ENCODE measurements at regions not wholly inside any gene's neighbourhood (a gene's known extent, or its start where the extent isn't known, plus 50 kb on each side); places are given as distances from the start of the nearest gene placed in this dataset. TPM values are rescaled to one million over a fixed set of nuclear protein-coding genes. Genes with fewer than 3 reads are reported as not detected.

DNA sequence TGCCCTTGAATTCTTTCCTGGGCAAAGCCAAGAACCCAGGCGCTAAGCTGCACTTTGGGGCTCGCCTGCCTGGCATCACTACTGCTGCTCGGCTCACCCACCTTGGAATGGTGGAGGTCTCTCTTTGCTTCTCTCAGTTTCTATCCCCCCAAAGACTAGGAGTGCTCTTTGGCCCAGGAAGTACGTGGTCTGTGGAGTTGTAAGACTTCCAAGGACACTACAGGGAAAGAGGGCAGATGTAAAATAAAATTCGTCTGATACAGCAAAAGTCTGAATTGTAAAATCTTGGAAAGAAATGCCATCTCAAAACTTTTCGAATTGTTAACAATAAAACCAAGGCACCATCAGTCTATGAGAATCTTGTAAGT, 52.5 kb upstream of the MAP1LC3B2 start:
- Histone ChIP-seq H3K36me3 (no peaks in the 10 kb centered on the region), H3K27ac (peak overlapping the region; percentile 21 to 41), H3K4me1 (no peaks in the 10 kb centered on the region), H3K27me3 (no peaks in the 10 kb centered on the region), H3K4me3 (no peak overlapping the region), H3K9me3 (no peaks in the 10 kb centered on the region)
- intact Hi-C loops (cut with DNase I; ENCODE audit: low total_unique reads) = no loop called here
- TF ChIP-seq, protein P1, sequence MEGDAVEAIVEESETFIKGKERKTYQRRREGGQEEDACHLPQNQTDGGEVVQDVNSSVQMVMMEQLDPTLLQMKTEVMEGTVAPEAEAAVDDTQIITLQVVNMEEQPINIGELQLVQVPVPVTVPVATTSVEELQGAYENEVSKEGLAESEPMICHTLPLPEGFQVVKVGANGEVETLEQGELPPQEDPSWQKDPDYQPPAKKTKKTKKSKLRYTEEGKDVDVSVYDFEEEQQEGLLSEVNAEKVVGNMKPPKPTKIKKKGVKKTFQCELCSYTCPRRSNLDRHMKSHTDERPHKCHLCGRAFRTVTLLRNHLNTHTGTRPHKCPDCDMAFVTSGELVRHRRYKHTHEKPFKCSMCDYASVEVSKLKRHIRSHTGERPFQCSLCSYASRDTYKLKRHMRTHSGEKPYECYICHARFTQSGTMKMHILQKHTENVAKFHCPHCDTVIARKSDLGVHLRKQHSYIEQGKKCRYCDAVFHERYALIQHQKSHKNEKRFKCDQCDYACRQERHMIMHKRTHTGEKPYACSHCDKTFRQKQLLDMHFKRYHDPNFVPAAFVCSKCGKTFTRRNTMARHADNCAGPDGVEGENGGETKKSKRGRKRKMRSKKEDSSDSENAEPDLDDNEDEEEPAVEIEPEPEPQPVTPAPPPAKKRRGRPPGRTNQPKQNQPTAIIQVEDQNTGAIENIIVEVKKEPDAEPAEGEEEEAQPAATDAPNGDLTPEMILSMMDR (IDR thresholded peaks at IDR 0.05) = no peak
- TF ChIP-seq POLR2A (IDR thresholded peaks at IDR 0.05) = no peak
- no peak for DNase-seq

DNA sequence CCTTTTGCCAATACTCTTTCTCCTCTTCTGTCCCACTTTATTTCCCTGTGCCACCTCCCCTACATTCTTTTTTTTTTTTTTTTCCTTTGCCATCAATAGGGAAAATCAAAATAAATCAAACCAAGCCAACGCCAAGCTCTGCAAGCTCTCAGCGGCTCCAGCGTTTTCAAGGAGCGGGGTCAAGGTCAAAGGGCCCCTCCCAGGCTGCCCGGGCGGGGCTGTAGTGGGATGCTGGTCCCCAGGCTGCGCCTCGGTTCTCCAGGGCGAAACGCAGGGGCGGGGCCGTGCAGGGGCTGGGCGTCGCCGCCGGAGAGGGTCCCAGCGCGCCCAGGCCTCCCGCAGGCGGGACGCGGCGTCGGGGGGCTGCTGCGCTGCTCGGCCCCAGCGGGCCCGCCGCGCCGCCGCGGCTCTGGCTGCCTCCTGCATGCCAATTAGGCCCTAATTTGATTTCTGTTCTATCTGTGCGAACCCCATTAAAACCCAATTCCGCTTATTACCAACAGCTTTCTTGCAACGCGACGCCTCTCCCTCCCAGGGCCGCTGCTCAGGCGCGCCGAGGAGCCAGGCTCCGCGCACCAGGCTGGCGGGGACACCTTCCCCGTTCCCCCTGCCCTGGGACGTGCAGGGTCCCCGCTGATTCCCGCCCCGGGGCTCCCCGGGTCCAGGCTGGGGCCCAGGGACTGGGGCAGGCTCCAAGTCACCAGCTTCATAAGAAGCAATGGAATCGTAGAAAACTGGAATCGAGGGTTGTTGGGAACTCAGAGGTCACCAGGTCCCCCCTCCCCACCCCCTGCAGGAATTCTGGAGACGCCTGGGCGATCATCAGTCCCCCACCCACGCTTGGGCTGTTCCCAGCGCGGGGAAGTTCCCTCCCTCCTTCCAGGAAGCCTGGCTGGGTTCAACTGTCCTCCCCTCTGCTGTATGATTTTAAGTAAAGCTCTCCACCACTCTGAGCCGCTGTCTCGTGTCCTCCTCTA, 50.7 kb upstream of the MAP1LC3B2 start:
- Histone ChIP-seq H3K27ac (peak overlapping the region; percentile 63 to 89), H3K36me3 (no peaks in the 10 kb centered on the region), H3K4me3 (peak overlapping the region; percentile 3 to 43), H3K4me1 (no peaks in the 10 kb centered on the region), H3K9me3 (no peaks in the 10 kb centered on the region), H3K27me3 (no peaks in the 10 kb centered on the region)
- intact Hi-C loops (cut with DNase I; ENCODE audit: low total_unique reads) = no loop called here
- TF ChIP-seq, protein P1 (IDR thresholded peaks at IDR 0.05) = no peak
- TF ChIP-seq POLR2A (IDR thresholded peaks at IDR 0.05) = no peak
- DNase-seq = peak; percentile 59 to 68

Small RNAs in the stretch of these regions (microRNA-seq; reads per million reads assigned to microRNA genes)
- gene MIR4472-2 (ENCODE audit: borderline microRNAs expressed, borderline replicate concordance) = not detected

Small RNAs in the stretch of these regions (small RNA-seq; reads per million reads assigned to genes)
- not detected for gene MIR4472-2
